GM18505 (cell line): ENCODE measurements at regions not wholly inside any gene's neighbourhood (a gene's known extent, or its start where the extent isn't known, plus 50 kb on each side); places are given as distances from the start of the nearest gene placed in this dataset.
"Not testable (repeated sequence)": the region's sequence is repeated elsewhere in the genome, so short reads cannot be mapped to it uniquely, and the experiment has no call there.

ENCODE experiments used
- ATAC-seq: cut with Tn5 transposase; IDR thresholded peaks from one replicate; pipeline ENCODE4 v1.9.1; 2021; ENCODE audit not compliant: unreplicated experiment
- POLR2A ChIP-seq: IDR thresholded peaks from 4 replicates; pipeline ENCODE4 v1.6.1; 2011; ENCODE audit warnings: borderline replicate concordance; ENCODE audit not compliant: insufficient read depth, insufficient read length; ENCODE audit errors: extremely low read depth

DNA sequence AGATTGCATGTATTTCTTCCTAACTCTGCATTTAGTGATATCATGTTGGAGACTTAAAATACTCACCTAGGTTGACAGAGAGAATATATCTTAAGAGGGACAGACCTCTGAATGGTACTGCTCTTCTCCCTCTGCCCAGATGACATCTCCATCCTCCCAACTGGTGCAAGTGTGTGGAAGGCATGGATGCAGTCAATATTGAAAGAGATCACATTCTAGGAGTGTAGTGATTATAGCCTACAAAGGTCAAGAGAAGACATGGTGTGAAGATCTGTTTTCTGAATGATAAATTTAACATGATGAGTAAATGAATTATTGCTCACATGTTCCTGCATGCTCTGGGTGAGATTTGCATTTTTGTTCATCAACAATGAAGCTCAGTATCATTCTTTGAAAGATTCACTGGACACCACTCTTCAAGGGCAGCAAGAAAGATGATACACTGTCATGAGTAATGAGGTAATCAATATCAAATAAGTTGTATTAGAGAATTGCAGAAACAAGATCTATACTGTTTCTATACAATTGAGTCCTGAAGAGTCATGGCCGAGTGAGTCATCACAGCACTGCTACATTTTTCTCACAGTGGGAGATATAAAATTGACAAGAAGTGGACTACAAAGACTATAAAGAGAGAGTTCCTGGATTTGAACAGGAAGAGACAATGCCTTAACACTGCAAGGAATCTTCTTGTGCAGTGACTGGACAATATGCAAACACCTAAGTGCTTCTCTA is 183.3 kb upstream of the KRR1 start:
- no peak for TF ChIP-seq POLR2A

GRCh38 chr12:75692876-75693275 is 181.5 kb upstream of the KRR1 start:
- no peak for TF ChIP-seq POLR2A
- no peak for ATAC-seq

More for the DNA sequence above, 183.3 kb upstream of the KRR1 start:
- no peak for ATAC-seq

- ATAC-seq: no peak
- TF ChIP-seq POLR2A: no peak
Observed at GRCh38 chr12:75690296-75690955, 179.0 kb upstream of the KRR1 start.

GRCh38 chr12:75686233-75686632 is 174.8 kb upstream of the KRR1 start:
- ATAC-seq: not testable (repeated sequence)

GRCh38 chr12:75685617-75686225 is 174.3 kb upstream of the KRR1 start:
- no peak for ATAC-seq
- no peak for TF ChIP-seq POLR2A

- ATAC-seq: no peak
- TF ChIP-seq POLR2A: no peak
Observed at GRCh38 chr12:75684678-75685616, 173.5 kb upstream of the KRR1 start.

- ATAC-seq: not testable (repeated sequence)
Observed at GRCh38 chr12:75683995-75684586, 172.7 kb upstream of the KRR1 start.

GRCh38 chr12:75683220-75683619 is 171.8 kb upstream of the KRR1 start:
- no peak for ATAC-seq

GRCh38 chr12:75677522-75677921 is 166.1 kb upstream of the KRR1 start:
- ATAC-seq: no peak
- no peak for TF ChIP-seq POLR2A

More at GRCh38 chr12:75683220-75683619, 171.8 kb upstream of the KRR1 start:
- TF ChIP-seq POLR2A: no peak

DNA sequence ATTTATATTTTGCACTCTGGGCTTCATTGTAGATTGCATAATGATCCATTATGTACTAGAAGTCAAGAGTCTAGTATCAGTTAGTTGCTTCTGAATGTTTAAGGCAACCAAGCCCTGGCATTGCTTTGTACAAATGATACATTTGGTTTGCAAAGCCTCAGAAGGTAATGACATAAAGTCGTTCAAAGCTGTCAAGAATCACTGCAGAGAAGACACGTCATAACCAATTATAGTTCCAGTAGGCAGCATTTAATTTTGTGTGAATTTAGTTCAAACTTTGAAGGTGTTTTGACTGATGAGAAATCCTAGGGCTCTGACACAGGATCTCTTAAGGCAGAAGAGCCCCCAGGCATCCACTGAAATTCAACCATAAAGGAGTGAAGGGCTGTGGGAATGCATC is 163.0 kb upstream of the KRR1 start:
- no peak for ATAC-seq
- no peak for TF ChIP-seq POLR2A

DNA sequence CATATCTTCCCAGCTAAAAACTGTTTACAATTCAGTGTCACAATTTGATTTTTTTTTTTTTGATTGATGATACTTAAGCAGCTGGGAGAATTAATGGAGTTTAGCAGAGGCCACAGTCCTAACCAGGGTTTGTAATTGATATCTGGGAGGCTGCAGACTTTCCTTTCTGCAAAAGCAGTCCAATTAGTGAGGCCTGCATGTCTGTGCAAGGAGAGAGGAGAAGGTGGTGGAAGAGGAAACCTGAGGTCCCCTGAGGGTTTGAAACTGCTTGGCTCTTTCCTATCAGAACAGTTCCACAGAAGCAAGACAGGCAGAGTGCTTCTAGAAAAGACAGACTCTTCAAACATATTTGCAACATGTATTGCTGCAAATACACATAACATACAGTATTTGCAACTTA is 160.8 kb upstream of the KRR1 start:
- no peak for TF ChIP-seq POLR2A

GRCh38 chr12:75670216-75670615 is 158.8 kb upstream of the KRR1 start:
- TF ChIP-seq POLR2A: no peak
- ATAC-seq: no peak

More for the DNA sequence above, 160.8 kb upstream of the KRR1 start:
- ATAC-seq: no peak

GRCh38 chr12:75666939-75667334 is 155.5 kb upstream of the KRR1 start:
- TF ChIP-seq POLR2A: no peak
- no peak for ATAC-seq
